ENCODE measurements at regions not wholly inside any gene's neighbourhood (a gene's known extent, or its start where the extent isn't known, plus 50 kb on each side); places are given as distances from the start of the nearest gene placed in this dataset.

GRCh38 chr14:24694680-24695079 lies 60.7 kb upstream of the GZMB start:
- TF ChIP-seq CTCF (IDR thresholded peaks at IDR 0.05) (no peak), POLR2A (IDR thresholded peaks at IDR 0.05) (no peak)

Data from uterus (tissue), 2 donors.